NB4 (cell line): ENCODE measurements at regions not wholly inside any gene's neighbourhood (a gene's known extent, or its start where the extent isn't known, plus 50 kb on each side); places are given as distances from the start of the nearest gene placed in this dataset.

ENCODE experiments used
- CTCF ChIP-seq: IDR thresholded peaks from one replicate; pipeline ENCODE4 v1.5.1; 2012; ENCODE audit warnings: low read depth, low read length
- POLR2A ChIP-seq: IDR thresholded peaks from 2 replicates; pipeline ENCODE4 v1.6.1; 2011; ENCODE audit warnings: mild to moderate bottlenecking; ENCODE audit not compliant: insufficient read length; ENCODE audit errors: extremely low read depth

GRCh38 chr6:134546962-134547645 is 229.2 kb upstream of the SGK1 start:
- TF ChIP-seq CTCF (no peak), POLR2A (no peak)
